HFF-Myc (cell line): ENCODE measurements at regions not wholly inside any gene's neighbourhood (a gene's known extent, or its start where the extent isn't known, plus 50 kb on each side); places are given as distances from the start of the nearest gene placed in this dataset.

Source experiments
- DNase-seq: peaks from one replicate; pipeline ENCODE4 v3.0.0-alpha.2; 2011; ENCODE audit warnings: low read depth; ENCODE audit errors: extremely low read depth
- H3K4me3 ChIP-seq: replicated peaks from 2 replicates; pipeline ENCODE4 v1.5.1; 2011; ENCODE audit warnings: low read depth, mild to moderate bottlenecking, control low read depth, low read length
- TF ChIP-seq, protein P1 (sequence below): IDR thresholded peaks from 2 replicates; pipeline ENCODE4 v1.5.1; 2012; ENCODE audit warnings: mild to moderate bottlenecking, low read depth, low read length, control low read depth; ENCODE audit errors: missing control alignments

- TF ChIP-seq, protein P1, sequence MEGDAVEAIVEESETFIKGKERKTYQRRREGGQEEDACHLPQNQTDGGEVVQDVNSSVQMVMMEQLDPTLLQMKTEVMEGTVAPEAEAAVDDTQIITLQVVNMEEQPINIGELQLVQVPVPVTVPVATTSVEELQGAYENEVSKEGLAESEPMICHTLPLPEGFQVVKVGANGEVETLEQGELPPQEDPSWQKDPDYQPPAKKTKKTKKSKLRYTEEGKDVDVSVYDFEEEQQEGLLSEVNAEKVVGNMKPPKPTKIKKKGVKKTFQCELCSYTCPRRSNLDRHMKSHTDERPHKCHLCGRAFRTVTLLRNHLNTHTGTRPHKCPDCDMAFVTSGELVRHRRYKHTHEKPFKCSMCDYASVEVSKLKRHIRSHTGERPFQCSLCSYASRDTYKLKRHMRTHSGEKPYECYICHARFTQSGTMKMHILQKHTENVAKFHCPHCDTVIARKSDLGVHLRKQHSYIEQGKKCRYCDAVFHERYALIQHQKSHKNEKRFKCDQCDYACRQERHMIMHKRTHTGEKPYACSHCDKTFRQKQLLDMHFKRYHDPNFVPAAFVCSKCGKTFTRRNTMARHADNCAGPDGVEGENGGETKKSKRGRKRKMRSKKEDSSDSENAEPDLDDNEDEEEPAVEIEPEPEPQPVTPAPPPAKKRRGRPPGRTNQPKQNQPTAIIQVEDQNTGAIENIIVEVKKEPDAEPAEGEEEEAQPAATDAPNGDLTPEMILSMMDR = no peak
- no peak for DNase-seq
- H3K4me3 ChIP-seq = no peak overlapping the region
These were observed 1495.1 kb downstream of the C4orf33 start for GRCh38 chr4:130591091-130591490.

DNA sequence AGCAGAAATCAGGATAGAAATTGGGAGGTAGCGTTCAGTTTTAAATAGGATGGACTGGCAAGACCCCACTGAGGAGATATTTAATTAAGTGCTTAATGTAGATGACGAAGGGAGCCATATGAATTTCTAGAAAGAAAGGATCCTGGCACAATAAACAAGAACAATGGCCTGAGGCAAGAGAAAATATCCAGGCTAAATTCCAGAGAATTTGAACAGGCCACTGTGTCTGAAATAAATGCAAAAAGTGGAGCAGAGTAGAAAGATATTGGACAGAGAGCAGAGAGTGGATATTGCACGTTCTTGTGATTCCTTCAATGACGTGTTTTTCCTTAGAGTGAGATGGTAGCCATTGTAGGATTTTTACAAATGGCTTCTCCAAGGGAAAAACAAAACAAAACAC is 1504.8 kb downstream of the C4orf33 start:
- H3K4me3 ChIP-seq = no peak overlapping the region
- TF ChIP-seq, protein P1 = no peak
- DNase-seq = no peak

GRCh38 chr4:130603043-130603442 is 1507.1 kb downstream of the C4orf33 start:
- DNase-seq = no peak
- TF ChIP-seq, protein P1 = no peak
- H3K4me3 ChIP-seq = no peak overlapping the region

- H3K4me3 ChIP-seq = no peak overlapping the region
- TF ChIP-seq, protein P1 = no peak
- no peak for DNase-seq
These were observed 1512.2 kb downstream of the C4orf33 start for GRCh38 chr4:130608121-130608520.

DNA sequence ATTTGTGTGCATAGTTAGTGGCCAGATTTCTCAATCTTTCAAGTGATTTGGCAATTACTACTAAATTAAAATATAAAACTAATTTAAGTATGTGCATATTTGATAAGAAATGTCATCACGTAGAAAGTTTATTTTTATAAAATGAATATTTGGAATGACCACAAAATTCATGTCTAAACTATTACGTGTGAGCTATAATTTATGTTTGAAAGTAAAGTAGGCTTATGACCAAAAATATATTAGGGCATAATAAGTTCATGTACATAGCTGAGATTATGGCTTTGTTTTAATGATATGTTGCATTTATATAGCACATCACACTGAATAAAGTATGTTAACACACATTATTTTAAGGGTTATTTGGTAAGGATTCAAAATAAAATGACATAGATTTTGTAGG is 1532.6 kb downstream of the C4orf33 start:
- TF ChIP-seq, protein P1 = no peak
- DNase-seq = no peak
- H3K4me3 ChIP-seq = no peak overlapping the region

GRCh38 chr4:130632731-130633604 is 1537.0 kb downstream of the C4orf33 start:
- TF ChIP-seq, protein P1 = no peak
- no peak for DNase-seq

More at GRCh38 chr4:130632731-130633604, 1537.0 kb downstream of the C4orf33 start:
- H3K4me3 ChIP-seq = no peak overlapping the region
